ENCODE measurements at regions not wholly inside any gene's neighbourhood (a gene's known extent, or its start where the extent isn't known, plus 50 kb on each side); places are given as distances from the start of the nearest gene placed in this dataset.

DNA sequence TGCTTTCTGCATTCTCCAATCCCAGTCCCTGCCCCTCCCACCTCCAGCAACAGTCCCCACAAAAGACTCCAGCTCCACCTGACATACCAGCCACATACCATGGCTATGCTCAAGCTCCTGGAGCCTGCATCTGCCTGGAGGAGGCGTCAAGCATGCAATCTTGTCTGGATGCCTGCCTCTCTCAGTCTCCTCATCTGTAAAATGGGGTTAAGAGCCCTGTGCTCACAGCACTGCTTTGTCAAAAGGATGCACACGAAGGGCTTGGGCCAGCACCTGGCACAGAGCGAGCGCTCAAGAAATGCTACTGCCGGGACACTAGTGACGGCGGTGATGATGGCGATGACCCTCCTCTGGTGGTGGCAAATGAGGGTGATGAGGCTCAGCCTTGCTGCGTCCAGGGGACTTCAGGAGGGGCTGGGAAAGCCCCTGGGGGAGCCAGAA, 202.9 kb upstream of the IER5L start:
- TF ChIP-seq, protein P1, sequence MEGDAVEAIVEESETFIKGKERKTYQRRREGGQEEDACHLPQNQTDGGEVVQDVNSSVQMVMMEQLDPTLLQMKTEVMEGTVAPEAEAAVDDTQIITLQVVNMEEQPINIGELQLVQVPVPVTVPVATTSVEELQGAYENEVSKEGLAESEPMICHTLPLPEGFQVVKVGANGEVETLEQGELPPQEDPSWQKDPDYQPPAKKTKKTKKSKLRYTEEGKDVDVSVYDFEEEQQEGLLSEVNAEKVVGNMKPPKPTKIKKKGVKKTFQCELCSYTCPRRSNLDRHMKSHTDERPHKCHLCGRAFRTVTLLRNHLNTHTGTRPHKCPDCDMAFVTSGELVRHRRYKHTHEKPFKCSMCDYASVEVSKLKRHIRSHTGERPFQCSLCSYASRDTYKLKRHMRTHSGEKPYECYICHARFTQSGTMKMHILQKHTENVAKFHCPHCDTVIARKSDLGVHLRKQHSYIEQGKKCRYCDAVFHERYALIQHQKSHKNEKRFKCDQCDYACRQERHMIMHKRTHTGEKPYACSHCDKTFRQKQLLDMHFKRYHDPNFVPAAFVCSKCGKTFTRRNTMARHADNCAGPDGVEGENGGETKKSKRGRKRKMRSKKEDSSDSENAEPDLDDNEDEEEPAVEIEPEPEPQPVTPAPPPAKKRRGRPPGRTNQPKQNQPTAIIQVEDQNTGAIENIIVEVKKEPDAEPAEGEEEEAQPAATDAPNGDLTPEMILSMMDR (IDR thresholded peaks at IDR 0.05; ENCODE audit: low read depth, low read length), result no peak
- TF ChIP-seq EZH2phosphoT487 (IDR thresholded peaks at IDR 0.05; ENCODE audit: low read depth), result no peak
